Bronchial epithelial cell (primary cell): ENCODE measurements at regions not wholly inside any gene's neighbourhood (a gene's known extent, or its start where the extent isn't known, plus 50 kb on each side); places are given as distances from the start of the nearest gene placed in this dataset.

Source experiments
- DNase-seq: peaks from one replicate; pipeline ENCODE4 v3.0.0-alpha.2; 2010; ENCODE audit warnings: low read depth
- FAIRE-seq: peaks from 2 replicates; lab custom pipeline; 2011; peaks lifted over from hg19 to GRCh38; lab: Jason Lieb, UNC
- H3K27me3 ChIP-seq: 2 replicates; pipeline ENCODE4 v1.5.1; 2011; ENCODE audit warnings: low read length; ENCODE audit not compliant: control insufficient read depth, insufficient read depth
- H3K36me3 ChIP-seq: 2 replicates; pipeline ENCODE4 v1.5.1; 2011; ENCODE audit warnings: low read length; ENCODE audit not compliant: control insufficient read depth, insufficient read depth
- H3K4me3 ChIP-seq: 2 replicates; pipeline ENCODE4 v1.5.1; 2011; ENCODE audit warnings: mild to moderate bottlenecking, low read depth, low read length, control low read depth
- TF ChIP-seq, protein P1 (sequence below): IDR thresholded peaks from 2 replicates; pipeline ENCODE4 v1.5.1; 2011; ENCODE audit warnings: mild to moderate bottlenecking, moderate library complexity, low read length, control low read depth, inconsistent platforms; ENCODE audit not compliant: insufficient read depth, severe bottlenecking

- DNase-seq (no peak), FAIRE-seq (no peak)
- Histone ChIP-seq H3K27me3 (no peaks in the 10 kb centered on the region), H3K36me3 (no peaks in the 10 kb centered on the region), H3K4me3 (no peak overlapping the region)
- TF ChIP-seq, protein P1, sequence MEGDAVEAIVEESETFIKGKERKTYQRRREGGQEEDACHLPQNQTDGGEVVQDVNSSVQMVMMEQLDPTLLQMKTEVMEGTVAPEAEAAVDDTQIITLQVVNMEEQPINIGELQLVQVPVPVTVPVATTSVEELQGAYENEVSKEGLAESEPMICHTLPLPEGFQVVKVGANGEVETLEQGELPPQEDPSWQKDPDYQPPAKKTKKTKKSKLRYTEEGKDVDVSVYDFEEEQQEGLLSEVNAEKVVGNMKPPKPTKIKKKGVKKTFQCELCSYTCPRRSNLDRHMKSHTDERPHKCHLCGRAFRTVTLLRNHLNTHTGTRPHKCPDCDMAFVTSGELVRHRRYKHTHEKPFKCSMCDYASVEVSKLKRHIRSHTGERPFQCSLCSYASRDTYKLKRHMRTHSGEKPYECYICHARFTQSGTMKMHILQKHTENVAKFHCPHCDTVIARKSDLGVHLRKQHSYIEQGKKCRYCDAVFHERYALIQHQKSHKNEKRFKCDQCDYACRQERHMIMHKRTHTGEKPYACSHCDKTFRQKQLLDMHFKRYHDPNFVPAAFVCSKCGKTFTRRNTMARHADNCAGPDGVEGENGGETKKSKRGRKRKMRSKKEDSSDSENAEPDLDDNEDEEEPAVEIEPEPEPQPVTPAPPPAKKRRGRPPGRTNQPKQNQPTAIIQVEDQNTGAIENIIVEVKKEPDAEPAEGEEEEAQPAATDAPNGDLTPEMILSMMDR, result no peak
These were observed 1476.3 kb upstream of the PCDH7 start for GRCh38 chr4:29243851-29244250.

DNA sequence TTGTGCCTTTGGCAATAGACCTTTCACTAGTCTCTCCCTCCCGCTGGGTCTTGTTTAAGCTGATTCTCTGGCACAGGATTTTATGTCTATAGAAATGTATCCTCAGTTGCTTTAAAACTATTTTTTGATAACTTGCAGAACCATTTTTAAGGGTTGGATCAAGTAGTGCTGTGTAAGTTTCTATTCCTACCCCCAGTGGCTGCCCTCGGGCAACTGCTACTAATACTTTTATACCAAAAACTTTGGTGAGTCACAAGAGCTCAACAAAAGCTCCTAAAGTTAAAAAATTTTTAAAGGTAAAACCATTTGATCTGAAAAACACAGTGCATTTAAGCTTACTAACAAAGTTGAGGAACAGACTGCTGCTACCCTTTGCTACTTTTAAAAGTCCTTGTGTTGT, 1460.6 kb upstream of the PCDH7 start:
- Histone ChIP-seq H3K27me3 (no peaks in the 10 kb centered on the region), H3K36me3 (no peaks in the 10 kb centered on the region), H3K4me3 (no peak overlapping the region)
- FAIRE-seq (no peak), DNase-seq (no peak)
- TF ChIP-seq, protein P1, result no peak

GRCh38 chr4:29262986-29263385, 1457.2 kb upstream of the PCDH7 start:
- DNase-seq (no peak), FAIRE-seq (no peak)
- Histone ChIP-seq H3K4me3 (no peak overlapping the region), H3K27me3 (no peaks in the 10 kb centered on the region), H3K36me3 (no peaks in the 10 kb centered on the region)
- TF ChIP-seq, protein P1, result no peak

GRCh38 chr4:29276150-29276549, 1444.0 kb upstream of the PCDH7 start:
- Histone ChIP-seq H3K4me3 (no peak overlapping the region), H3K36me3 (no peaks in the 10 kb centered on the region), H3K27me3 (no peaks in the 10 kb centered on the region)
- TF ChIP-seq, protein P1, result no peak
- DNase-seq (no peak), FAIRE-seq (no peak)

DNA sequence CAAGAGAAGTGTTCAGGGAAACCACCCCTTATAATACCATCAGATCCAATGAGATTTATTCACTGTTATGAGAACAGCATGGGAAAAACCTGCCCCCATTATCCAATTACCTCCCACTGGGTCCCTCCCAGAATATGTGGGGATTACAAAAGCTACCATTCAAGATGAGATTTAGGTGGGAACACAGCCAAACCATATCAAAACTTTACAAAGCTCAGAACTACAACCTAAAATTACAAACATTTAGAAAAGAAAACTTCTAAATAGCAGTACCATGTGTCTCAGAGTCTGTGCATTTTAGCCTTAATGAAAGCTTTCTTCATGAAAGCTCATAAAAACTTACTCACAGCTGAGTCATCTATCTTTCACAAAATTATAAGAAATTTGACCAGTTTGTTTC, 1442.8 kb upstream of the PCDH7 start:
- FAIRE-seq, result no peak
- Histone ChIP-seq H3K27me3 (no peaks in the 10 kb centered on the region), H3K4me3 (no peak overlapping the region), H3K36me3 (no peaks in the 10 kb centered on the region)
- DNase-seq, result peak; percentile 2
- TF ChIP-seq, protein P1, result no peak

DNA sequence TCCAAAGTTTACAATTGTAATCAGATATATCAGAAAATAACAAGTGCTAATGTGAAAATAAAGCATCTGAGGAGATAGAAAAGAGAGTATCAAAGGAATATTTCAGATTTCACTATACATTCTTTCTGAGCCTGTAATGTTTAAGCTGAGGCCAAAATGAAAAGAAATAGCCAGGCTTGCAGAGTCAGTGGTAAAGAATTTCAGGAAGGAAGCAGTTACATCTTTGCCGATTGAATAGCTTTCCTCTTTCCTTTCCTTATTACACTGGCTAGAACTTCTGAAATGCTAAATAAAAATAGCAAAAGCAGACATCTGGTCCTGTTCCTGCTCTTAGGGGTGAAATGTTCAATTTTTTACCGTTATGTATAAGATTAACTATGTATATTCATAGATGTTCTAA, 1441.6 kb upstream of the PCDH7 start:
- DNase-seq (no peak), FAIRE-seq (no peak)
- no peak overlapping the region for H3K4me3 ChIP-seq
- TF ChIP-seq, protein P1, result no peak
- H3K36me3 ChIP-seq, result no peaks in the 10 kb centered on the region
- no peaks in the 10 kb centered on the region for H3K27me3 ChIP-seq
